HG03571 (cell line): ENCODE measurements at regions not wholly inside any gene's neighbourhood (a gene's known extent, or its start where the extent isn't known, plus 50 kb on each side); places are given as distances from the start of the nearest gene placed in this dataset.
"Not testable (repeated sequence)": the region's sequence is repeated elsewhere in the genome, so short reads cannot be mapped to it uniquely, and the experiment has no call there.

Experiments
- ATAC-seq: cut with Tn5 transposase; IDR thresholded peaks from one replicate; pipeline ENCODE4 v1.9.1; 2021; ENCODE audit not compliant: unreplicated experiment

GRCh38 chr18:8531084-8531483 lies 78.2 kb upstream of the RAB12 start:
- not testable (repeated sequence) for ATAC-seq

GRCh38 chr18:8536231-8536630 lies 73.0 kb upstream of the RAB12 start:
- ATAC-seq = no peak

- no peak for ATAC-seq
Measured at GRCh38 chr18:8536922-8537321, 72.3 kb upstream of the RAB12 start.

DNA sequence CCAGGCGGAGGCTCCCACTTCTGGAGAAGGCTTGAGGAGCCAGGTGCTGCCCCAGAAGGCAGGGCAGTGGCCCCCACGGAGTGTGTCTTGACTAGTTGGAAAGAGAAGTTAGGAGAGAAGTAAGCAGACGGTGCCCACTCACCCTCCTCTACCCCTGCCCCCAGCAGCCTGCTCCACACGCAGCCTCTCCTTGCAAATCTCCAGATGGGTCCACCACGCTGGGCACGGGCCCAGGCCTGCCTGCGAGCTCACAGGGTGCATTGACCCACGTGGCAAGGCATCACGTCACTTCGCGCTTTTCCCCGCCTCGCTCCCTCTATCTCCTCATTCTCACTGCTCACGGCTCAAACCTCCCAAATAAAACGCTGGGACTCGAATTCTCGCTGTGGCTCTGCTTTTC lies 71.8 kb upstream of the RAB12 start:
- ATAC-seq = no peak

- ATAC-seq = no peak
Measured at GRCh38 chr18:8538935-8539334, 70.3 kb upstream of the RAB12 start.

DNA sequence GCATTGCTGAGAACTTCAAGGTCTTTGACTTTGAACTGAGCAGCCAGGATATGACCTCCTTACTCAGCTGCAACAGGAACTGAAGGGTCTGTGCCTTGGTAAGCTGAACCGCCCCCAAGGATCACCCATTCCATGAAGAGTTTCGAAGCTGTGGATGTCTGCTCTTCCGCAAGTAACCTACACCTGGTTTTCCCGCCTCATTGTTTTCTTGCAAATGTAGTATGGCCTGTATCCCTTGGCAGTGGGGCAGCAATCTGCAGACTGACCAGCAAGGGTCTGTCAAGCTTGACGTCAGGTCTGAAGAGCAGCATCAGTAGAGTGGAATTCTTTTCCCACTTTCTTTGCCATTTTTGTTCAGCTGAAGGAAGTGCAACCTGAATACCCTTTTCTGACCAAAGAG lies 62.6 kb upstream of the RAB12 start:
- no peak for ATAC-seq

GRCh38 chr18:8548186-8548585 lies 61.1 kb upstream of the RAB12 start:
- ATAC-seq = no peak

DNA sequence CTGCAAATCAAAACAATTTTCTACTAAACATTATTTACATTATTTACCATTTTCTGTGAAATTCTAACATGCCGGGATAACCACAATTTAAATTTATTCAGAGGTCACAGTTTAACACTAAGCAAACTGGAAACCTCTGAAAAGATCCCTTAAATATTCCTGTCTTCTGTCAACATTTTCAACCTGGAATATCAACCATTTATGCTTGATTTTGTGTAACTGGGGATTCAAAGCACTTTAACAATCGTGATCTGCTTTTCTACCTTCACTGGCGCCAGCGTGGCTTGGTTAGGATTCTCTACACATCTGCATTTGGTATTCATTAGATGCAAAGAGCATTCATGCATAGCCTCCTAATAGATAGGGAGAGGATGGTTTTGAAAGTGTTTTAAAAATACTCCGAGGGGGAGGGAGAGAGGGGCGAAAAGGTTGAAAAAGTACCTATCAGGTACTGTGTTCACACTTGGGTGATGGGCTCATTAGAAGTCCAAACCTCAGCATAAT lies 59.9 kb upstream of the RAB12 start:
- no peak for ATAC-seq

- ATAC-seq = no peak
Measured at GRCh38 chr18:8552151-8552550, 57.1 kb upstream of the RAB12 start.

DNA sequence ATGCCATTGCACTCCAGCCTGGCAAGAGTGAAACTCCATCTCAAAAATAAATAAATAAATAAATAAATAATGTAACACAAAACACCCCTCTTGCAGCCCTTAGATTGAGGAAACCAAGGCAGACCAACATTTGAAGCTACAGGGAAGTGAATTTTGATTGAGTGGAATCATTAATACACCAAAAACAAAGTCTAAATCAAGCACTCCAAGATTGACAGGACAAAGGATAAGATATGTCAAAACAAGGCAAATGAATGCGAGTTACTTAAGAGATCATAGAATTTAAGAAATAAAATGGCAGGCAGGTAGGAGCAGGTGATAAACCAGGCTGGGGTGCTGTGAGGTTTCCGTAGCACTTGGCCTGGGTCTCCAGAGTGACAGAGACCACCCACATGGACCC lies 54.9 kb upstream of the RAB12 start:
- ATAC-seq = no peak

GRCh38 chr18:8556424-8556823 lies 52.8 kb upstream of the RAB12 start:
- ATAC-seq = no peak
